ENCODE measurements at regions not wholly inside any gene's neighbourhood (a gene's known extent, or its start where the extent isn't known, plus 50 kb on each side); places are given as distances from the start of the nearest gene placed in this dataset.

DNA sequence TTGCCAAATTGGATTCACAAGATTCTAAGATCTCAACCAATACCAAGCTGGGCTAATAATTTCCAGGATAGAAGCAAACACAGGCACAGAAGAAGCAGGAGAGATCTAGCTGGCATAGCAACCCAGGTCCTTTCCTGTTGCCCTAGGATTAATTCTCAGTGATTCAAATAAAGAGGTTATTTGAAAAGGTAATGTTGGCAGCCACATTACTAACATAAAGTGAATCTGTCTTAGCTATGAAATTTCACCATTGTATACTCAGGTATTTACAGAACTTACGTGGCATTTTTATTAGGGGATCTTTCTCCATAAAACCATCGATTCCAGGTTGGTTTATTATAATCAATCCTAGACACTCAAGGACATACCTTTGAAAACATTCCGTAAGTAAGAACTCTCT lies 379.3 kb upstream of the POM121L12 start:
- TF ChIP-seq, protein P1, sequence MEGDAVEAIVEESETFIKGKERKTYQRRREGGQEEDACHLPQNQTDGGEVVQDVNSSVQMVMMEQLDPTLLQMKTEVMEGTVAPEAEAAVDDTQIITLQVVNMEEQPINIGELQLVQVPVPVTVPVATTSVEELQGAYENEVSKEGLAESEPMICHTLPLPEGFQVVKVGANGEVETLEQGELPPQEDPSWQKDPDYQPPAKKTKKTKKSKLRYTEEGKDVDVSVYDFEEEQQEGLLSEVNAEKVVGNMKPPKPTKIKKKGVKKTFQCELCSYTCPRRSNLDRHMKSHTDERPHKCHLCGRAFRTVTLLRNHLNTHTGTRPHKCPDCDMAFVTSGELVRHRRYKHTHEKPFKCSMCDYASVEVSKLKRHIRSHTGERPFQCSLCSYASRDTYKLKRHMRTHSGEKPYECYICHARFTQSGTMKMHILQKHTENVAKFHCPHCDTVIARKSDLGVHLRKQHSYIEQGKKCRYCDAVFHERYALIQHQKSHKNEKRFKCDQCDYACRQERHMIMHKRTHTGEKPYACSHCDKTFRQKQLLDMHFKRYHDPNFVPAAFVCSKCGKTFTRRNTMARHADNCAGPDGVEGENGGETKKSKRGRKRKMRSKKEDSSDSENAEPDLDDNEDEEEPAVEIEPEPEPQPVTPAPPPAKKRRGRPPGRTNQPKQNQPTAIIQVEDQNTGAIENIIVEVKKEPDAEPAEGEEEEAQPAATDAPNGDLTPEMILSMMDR (IDR thresholded peaks at IDR 0.05): no peak
- TF ChIP-seq EP300 (IDR thresholded peaks at IDR 0.05) (no peak), POLR2A (IDR thresholded peaks at IDR 0.05) (no peak)

Measured in sigmoid colon (tissue), 4 donors.